ENCODE measurements at regions not wholly inside any gene's neighbourhood (a gene's known extent, or its start where the extent isn't known, plus 50 kb on each side); places are given as distances from the start of the nearest gene placed in this dataset.

- WGBS, 2 donors, result 76 to 77% methylated on average over 6 of the region's 6 CpGs
- H3K4me3 ChIP-seq (ENCODE audit: low read depth in 1 of 2, low read length in 2 of 2), result no peak overlapping the region
- H3K9me3 ChIP-seq (ENCODE audit: control insufficient read depth in 2 of 2, insufficient read depth in 1 of 2, low read depth in 1 of 2, low read length in 1 of 2), result no peaks in the 10 kb centered on the region
- H3K27me3 ChIP-seq (ENCODE audit: control insufficient read depth in 1 of 2, insufficient read depth in 2 of 2, low read length in 2 of 2), result no peaks in the 10 kb centered on the region
- H3K27ac ChIP-seq (ENCODE audit: low read depth in 2 of 2, low read length in 1 of 2), result no peak overlapping the region
- H3K36me3 ChIP-seq (ENCODE audit: control insufficient read depth in 2 of 2, insufficient read depth in 2 of 2, low read length in 1 of 2), result no peaks in the 10 kb centered on the region
- no peaks in the 10 kb centered on the region for H3K4me1 ChIP-seq (ENCODE audit: control insufficient read depth in 2 of 2, insufficient read depth in 2 of 2, low read length in 1 of 2)
Measured at GRCh38 chr6:44564906-44565524, 177.5 kb downstream of the CDC5L start.

DNA sequence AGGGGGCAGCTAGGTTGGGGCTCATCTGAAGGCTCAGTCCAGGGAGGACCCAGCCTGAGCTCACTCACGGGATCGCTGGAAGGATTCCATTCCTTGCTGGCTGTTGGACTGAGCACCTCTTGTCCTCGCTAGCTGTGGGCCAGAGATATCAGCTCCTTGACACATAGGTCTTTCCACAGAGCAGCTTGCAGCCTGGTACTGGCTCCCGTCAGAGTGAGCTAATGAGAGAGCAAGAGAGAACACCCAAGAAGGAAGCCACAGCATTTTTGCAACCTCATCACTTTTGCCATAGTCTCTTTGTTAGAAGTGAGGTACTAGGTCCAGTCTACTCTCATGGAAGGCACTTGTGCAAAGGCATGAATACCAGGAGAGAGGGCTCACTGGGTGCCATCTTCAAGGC, 179.9 kb downstream of the CDC5L start:
- no peaks in the 10 kb centered on the region for H3K27me3 ChIP-seq (ENCODE audit: control insufficient read depth in 1 of 2, insufficient read depth in 2 of 2, low read length in 2 of 2)

DNA sequence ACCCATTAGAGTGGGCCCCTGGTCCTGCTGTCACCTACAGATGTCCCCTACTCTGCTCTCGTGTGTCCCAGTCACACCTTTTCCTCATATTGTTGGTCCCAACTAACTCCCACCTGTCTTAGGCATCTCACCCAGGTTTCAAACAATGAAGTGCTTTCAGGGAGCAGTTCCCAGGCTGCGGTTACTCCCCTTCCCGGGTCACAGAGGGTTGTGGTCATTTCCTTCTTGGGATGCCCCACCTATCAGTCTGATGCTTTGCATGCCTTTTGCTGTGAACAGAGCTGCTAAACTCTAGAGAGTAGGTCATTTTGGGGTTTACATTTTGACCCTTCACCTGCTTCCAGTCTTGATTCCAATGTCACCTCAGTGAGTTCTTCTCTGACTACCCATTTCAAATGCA, 181.6 kb downstream of the CDC5L start:
- 79 to 83% methylated on average over 3 of the region's 3 CpGs for WGBS, 2 donors
- H3K36me3 ChIP-seq (ENCODE audit: control insufficient read depth in 2 of 2, insufficient read depth in 2 of 2, low read length in 1 of 2), result no peaks in the 10 kb centered on the region
- H3K27me3 ChIP-seq (ENCODE audit: control insufficient read depth in 1 of 2, insufficient read depth in 2 of 2, low read length in 2 of 2), result no peaks in the 10 kb centered on the region
- no peaks in the 10 kb centered on the region for H3K4me1 ChIP-seq (ENCODE audit: control insufficient read depth in 2 of 2, insufficient read depth in 2 of 2, low read length in 1 of 2)
- no peaks in the 10 kb centered on the region for H3K9me3 ChIP-seq (ENCODE audit: control insufficient read depth in 2 of 2, insufficient read depth in 1 of 2, low read depth in 1 of 2, low read length in 1 of 2)
- no peak overlapping the region for H3K4me3 ChIP-seq (ENCODE audit: low read depth in 1 of 2, low read length in 2 of 2)
- H3K27ac ChIP-seq (ENCODE audit: low read depth in 2 of 2, low read length in 1 of 2), result no peak overlapping the region

More for the DNA sequence above, 179.9 kb downstream of the CDC5L start:
- no peak overlapping the region for H3K27ac ChIP-seq (ENCODE audit: low read depth in 2 of 2, low read length in 1 of 2)
- H3K4me1 ChIP-seq (ENCODE audit: control insufficient read depth in 2 of 2, insufficient read depth in 2 of 2, low read length in 1 of 2), result no peaks in the 10 kb centered on the region
- no peaks in the 10 kb centered on the region for H3K36me3 ChIP-seq (ENCODE audit: control insufficient read depth in 2 of 2, insufficient read depth in 2 of 2, low read length in 1 of 2)
- H3K9me3 ChIP-seq (ENCODE audit: control insufficient read depth in 2 of 2, insufficient read depth in 1 of 2, low read depth in 1 of 2, low read length in 1 of 2), result no peaks in the 10 kb centered on the region
- H3K4me3 ChIP-seq (ENCODE audit: low read depth in 1 of 2, low read length in 2 of 2), result no peak overlapping the region
- 87 to 90% methylated on average over 4 of the region's 4 CpGs for WGBS, 2 donors

- H3K4me1 ChIP-seq (ENCODE audit: control insufficient read depth in 2 of 2, insufficient read depth in 2 of 2, low read length in 1 of 2), result no peaks in the 10 kb centered on the region
- H3K9me3 ChIP-seq (ENCODE audit: control insufficient read depth in 2 of 2, insufficient read depth in 1 of 2, low read depth in 1 of 2, low read length in 1 of 2), result no peaks in the 10 kb centered on the region
- peak overlapping the region in 1 of 2 donors; percentile 7 for H3K27ac ChIP-seq (ENCODE audit: low read depth in 2 of 2, low read length in 1 of 2)
- no peaks in the 10 kb centered on the region for H3K36me3 ChIP-seq (ENCODE audit: control insufficient read depth in 2 of 2, insufficient read depth in 2 of 2, low read length in 1 of 2)
- WGBS, 2 donors, result 7 to 10% methylated on average over 7 of the region's 7 CpGs
- H3K4me3 ChIP-seq (ENCODE audit: low read depth in 1 of 2, low read length in 2 of 2), result no peak overlapping the region
- H3K27me3 ChIP-seq (ENCODE audit: control insufficient read depth in 1 of 2, insufficient read depth in 2 of 2, low read length in 2 of 2), result no peaks in the 10 kb centered on the region
Measured at GRCh38 chr6:44569931-44570385, 182.5 kb downstream of the CDC5L start.

- Histone ChIP-seq H3K4me1 (ENCODE audit: control insufficient read depth in 2 of 2, insufficient read depth in 2 of 2, low read length in 1 of 2) (no peaks in the 10 kb centered on the region), H3K9me3 (ENCODE audit: control insufficient read depth in 2 of 2, insufficient read depth in 1 of 2, low read depth in 1 of 2, low read length in 1 of 2) (no peaks in the 10 kb centered on the region), H3K27me3 (ENCODE audit: control insufficient read depth in 1 of 2, insufficient read depth in 2 of 2, low read length in 2 of 2) (no peaks in the 10 kb centered on the region), H3K36me3 (ENCODE audit: control insufficient read depth in 2 of 2, insufficient read depth in 2 of 2, low read length in 1 of 2) (no peaks in the 10 kb centered on the region), H3K4me3 (ENCODE audit: low read depth in 1 of 2, low read length in 2 of 2) (no peak overlapping the region), H3K27ac (ENCODE audit: low read depth in 2 of 2, low read length in 1 of 2) (no peak overlapping the region)
- WGBS, 2 donors, result 86 to 87% methylated on average over 1 of the region's 1 CpG
Measured at GRCh38 chr6:44571510-44571909, 184.0 kb downstream of the CDC5L start.

DNA sequence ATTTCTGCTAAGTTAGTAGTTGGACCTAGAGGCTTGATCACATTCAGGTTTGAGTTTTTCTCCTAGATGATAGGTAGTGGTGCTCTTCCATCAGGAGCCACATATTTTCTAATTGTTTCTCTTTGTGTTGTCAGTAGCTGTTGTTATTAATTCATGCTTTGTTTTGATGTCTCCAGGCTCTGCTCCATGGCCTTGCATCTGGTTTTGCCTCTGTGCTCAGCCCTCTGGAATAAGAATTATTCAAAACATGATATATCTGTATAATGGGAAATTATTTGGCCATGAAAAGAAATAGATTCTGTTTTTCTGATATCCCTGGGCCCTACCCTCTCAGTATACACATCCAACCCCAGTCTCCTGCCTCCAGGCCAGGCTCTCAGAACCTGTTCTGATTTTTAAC, 184.8 kb downstream of the CDC5L start:
- Histone ChIP-seq H3K4me3 (ENCODE audit: low read depth in 1 of 2, low read length in 2 of 2) (no peak overlapping the region), H3K4me1 (ENCODE audit: control insufficient read depth in 2 of 2, insufficient read depth in 2 of 2, low read length in 1 of 2) (no peaks in the 10 kb centered on the region), H3K27ac (ENCODE audit: low read depth in 2 of 2, low read length in 1 of 2) (no peak overlapping the region), H3K36me3 (ENCODE audit: control insufficient read depth in 2 of 2, insufficient read depth in 2 of 2, low read length in 1 of 2) (no peaks in the 10 kb centered on the region), H3K9me3 (ENCODE audit: control insufficient read depth in 2 of 2, insufficient read depth in 1 of 2, low read depth in 1 of 2, low read length in 1 of 2) (no peaks in the 10 kb centered on the region), H3K27me3 (ENCODE audit: control insufficient read depth in 1 of 2, insufficient read depth in 2 of 2, low read length in 2 of 2) (no peaks in the 10 kb centered on the region)

GRCh38 chr6:44575644-44576043, 188.1 kb downstream of the CDC5L start:
- Histone ChIP-seq H3K36me3 (ENCODE audit: control insufficient read depth in 2 of 2, insufficient read depth in 2 of 2, low read length in 1 of 2) (no peaks in the 10 kb centered on the region), H3K9me3 (ENCODE audit: control insufficient read depth in 2 of 2, insufficient read depth in 1 of 2, low read depth in 1 of 2, low read length in 1 of 2) (no peaks in the 10 kb centered on the region), H3K27me3 (ENCODE audit: control insufficient read depth in 1 of 2, insufficient read depth in 2 of 2, low read length in 2 of 2) (no peaks in the 10 kb centered on the region), H3K27ac (ENCODE audit: low read depth in 2 of 2, low read length in 1 of 2) (no peak overlapping the region), H3K4me1 (ENCODE audit: control insufficient read depth in 2 of 2, insufficient read depth in 2 of 2, low read length in 1 of 2) (no peaks in the 10 kb centered on the region), H3K4me3 (ENCODE audit: low read depth in 1 of 2, low read length in 2 of 2) (no peak overlapping the region)

GRCh38 chr6:44576132-44576631, 188.7 kb downstream of the CDC5L start:
- H3K4me3 ChIP-seq (ENCODE audit: low read depth in 1 of 2, low read length in 2 of 2), result no peak overlapping the region
- 59 to 71% methylated on average over 1 of the region's 1 CpG for WGBS, 2 donors
- H3K9me3 ChIP-seq (ENCODE audit: control insufficient read depth in 2 of 2, insufficient read depth in 1 of 2, low read depth in 1 of 2, low read length in 1 of 2), result no peaks in the 10 kb centered on the region
- H3K27ac ChIP-seq (ENCODE audit: low read depth in 2 of 2, low read length in 1 of 2), result no peak overlapping the region
- no peaks in the 10 kb centered on the region for H3K36me3 ChIP-seq (ENCODE audit: control insufficient read depth in 2 of 2, insufficient read depth in 2 of 2, low read length in 1 of 2)
- no peaks in the 10 kb centered on the region for H3K27me3 ChIP-seq (ENCODE audit: control insufficient read depth in 1 of 2, insufficient read depth in 2 of 2, low read length in 2 of 2)
- H3K4me1 ChIP-seq (ENCODE audit: control insufficient read depth in 2 of 2, insufficient read depth in 2 of 2, low read length in 1 of 2), result no peaks in the 10 kb centered on the region

- Histone ChIP-seq H3K36me3 (ENCODE audit: control insufficient read depth in 2 of 2, insufficient read depth in 2 of 2, low read length in 1 of 2) (no peaks in the 10 kb centered on the region), H3K4me3 (ENCODE audit: low read depth in 1 of 2, low read length in 2 of 2) (no peak overlapping the region), H3K27ac (ENCODE audit: low read depth in 2 of 2, low read length in 1 of 2) (no peak overlapping the region), H3K27me3 (ENCODE audit: control insufficient read depth in 1 of 2, insufficient read depth in 2 of 2, low read length in 2 of 2) (no peaks in the 10 kb centered on the region), H3K4me1 (ENCODE audit: control insufficient read depth in 2 of 2, insufficient read depth in 2 of 2, low read length in 1 of 2) (no peaks in the 10 kb centered on the region), H3K9me3 (ENCODE audit: control insufficient read depth in 2 of 2, insufficient read depth in 1 of 2, low read depth in 1 of 2, low read length in 1 of 2) (no peaks in the 10 kb centered on the region)
- WGBS, 2 donors, result 83% methylated on average over 5 of the region's 5 CpGs
Measured at GRCh38 chr6:44580901-44581300, 193.4 kb downstream of the CDC5L start.

DNA sequence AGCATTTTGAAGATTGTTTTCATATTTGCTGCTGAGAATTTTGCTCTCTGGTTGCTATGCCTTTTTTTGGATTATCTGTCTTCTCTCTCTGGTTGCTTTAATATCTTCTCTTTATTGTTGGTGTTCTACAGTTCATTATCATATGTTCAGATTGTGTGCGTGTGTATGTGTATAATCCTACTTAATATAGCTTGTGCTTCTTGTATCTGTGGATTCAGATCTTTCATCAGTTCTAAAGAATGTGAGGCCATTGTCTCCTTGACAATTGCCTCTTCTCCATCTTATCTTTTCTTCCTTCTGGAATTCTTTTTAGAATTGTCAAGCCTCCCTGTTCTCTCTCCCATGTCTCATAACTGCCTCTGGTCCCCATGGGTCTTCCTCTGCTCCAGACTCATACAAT, 195.4 kb downstream of the CDC5L start:
- Histone ChIP-seq H3K4me3 (ENCODE audit: low read depth in 1 of 2, low read length in 2 of 2) (no peak overlapping the region), H3K9me3 (ENCODE audit: control insufficient read depth in 2 of 2, insufficient read depth in 1 of 2, low read depth in 1 of 2, low read length in 1 of 2) (no peaks in the 10 kb centered on the region), H3K27ac (ENCODE audit: low read depth in 2 of 2, low read length in 1 of 2) (no peak overlapping the region), H3K27me3 (ENCODE audit: control insufficient read depth in 1 of 2, insufficient read depth in 2 of 2, low read length in 2 of 2) (no peaks in the 10 kb centered on the region), H3K36me3 (ENCODE audit: control insufficient read depth in 2 of 2, insufficient read depth in 2 of 2, low read length in 1 of 2) (no peaks in the 10 kb centered on the region), H3K4me1 (ENCODE audit: control insufficient read depth in 2 of 2, insufficient read depth in 2 of 2, low read length in 1 of 2) (no peaks in the 10 kb centered on the region)
- 96 to 98% methylated on average over 1 of the region's 1 CpG for WGBS, 2 donors

All from esophagus (tissue), 2 donors.